K562 (cell line): ENCODE measurements at regions not wholly inside any gene's neighbourhood (a gene's known extent, or its start where the extent isn't known, plus 50 kb on each side); places are given as distances from the start of the nearest gene placed in this dataset.

Source experiments
- ATAC-seq: fragments of 200-7000 bp; cut with Tn5 transposase; 3 replicates; pipeline ENCODE4 v1.9.1; 2020; ENCODE audit warnings: moderate library complexity
- BruUV-seq: library from RNA; stranded (reverse); fragments of 400-500 nt; replicated peaks from 2 replicates; lab custom pipeline; 2021; lab: Mats Ljungman, UMichigan
- CTCF ChIA-PET: fragments of 300-600 bp; formaldehyde crosslinking; extraction: SDS; loops from one replicate; lab custom pipeline; 2021; ENCODE audit warnings: low intra/inter-chr PET ratio; lab: Yijun Ruan, JAX
- POLR2A ChIA-PET: fragments of 300-600, 350-650 bp; sonication (Branson Sonifier 250); formaldehyde crosslinking; extraction: SDS; loops from one replicate; lab custom pipeline; 2021; ENCODE audit warnings: antibody characterized with exemption, inconsistent platforms; lab: Yijun Ruan, JAX
- DNase-seq, 4 experiments: peaks; one replicate each; pipeline versions ENCODE4 v3.0.0 to v3.0.0-alpha.2; 2011 to 2018; ENCODE audit warnings: low spot score in 3 of 4, mixed read lengths in 3 of 4; ENCODE audit errors: extremely low read depth in 1 of 4
- FAIRE-seq: peaks from 2 replicates; lab custom pipeline; 2011; peaks lifted over from hg19 to GRCh38; lab: Jason Lieb, UNC
- H2AFZ ChIP-seq: 2 replicates; pipeline ENCODE4 v1.6.0; 2011; ENCODE audit warnings: low read depth, low read length, control low read depth, inconsistent platforms
- H3K27ac ChIP-seq: fragments of 200-600 bp; 3 replicates; pipeline ENCODE4 v1.8.0; 2011; ENCODE audit warnings: low read depth, mild to moderate bottlenecking, control low read depth, inconsistent platforms, low read length, moderate library complexity, mixed read lengths; ENCODE audit errors: extremely low read depth
- H3K27me3 ChIP-seq, 2 experiments: fragments of 300-600 bp in 1 of 2; 2 replicates in 1 of 2; 3 replicates in 1 of 2; pipeline versions ENCODE4 v1.6.0 to v1.8.0; 2011; ENCODE audit warnings: inconsistent platforms in 2 of 2, low read length in 2 of 2, mild to moderate bottlenecking in 1 of 2, mixed read lengths in 1 of 2, moderate library complexity in 1 of 2; ENCODE audit not compliant: control insufficient read depth in 2 of 2, insufficient read depth in 2 of 2
- H3K36me3 ChIP-seq: fragments of 300-600 bp; 3 replicates; pipeline ENCODE4 v1.8.0; 2011; ENCODE audit warnings: mild to moderate bottlenecking, low read length, inconsistent platforms; ENCODE audit not compliant: control insufficient read depth, insufficient read depth
- H3K4me1 ChIP-seq, 2 experiments: fragments of 200-600 bp in 1 of 2; replicated peaks in 1 of 2; 2 replicates in 1 of 2; 3 replicates in 1 of 2; pipeline versions ENCODE4 v1.5.1 to v1.8.0; 2011; ENCODE audit warnings: inconsistent platforms in 2 of 2, low read length in 2 of 2, mild to moderate bottlenecking in 1 of 2, mixed read lengths in 1 of 2, moderate library complexity in 1 of 2; ENCODE audit not compliant: control insufficient read depth in 2 of 2, insufficient read depth in 2 of 2
- H3K4me2 ChIP-seq: 2 replicates; pipeline ENCODE4 v1.6.1; 2011; ENCODE audit warnings: low read length, control low read depth, inconsistent platforms, mixed read lengths; ENCODE audit not compliant: insufficient read depth
- H3K4me3 ChIP-seq: fragments of 200-600 bp; sonication (generic), shearing (Covaris generic); 2 replicates; pipeline ENCODE4 v1.5.1; 2016; ENCODE audit warnings: control low read depth, inconsistent platforms
- H3K79me2 ChIP-seq: fragments of 200-600 bp; 3 replicates; pipeline ENCODE4 v1.8.0; 2011; ENCODE audit warnings: low read length, inconsistent platforms; ENCODE audit not compliant: control insufficient read depth, insufficient read depth
- H3K9ac ChIP-seq, 2 experiments: 2 replicates each; pipeline versions ENCODE4 v1.6.0 to v1.6.1; 2011; ENCODE audit warnings: low read depth in 2 of 2, low read length in 2 of 2, control low read depth in 1 of 2, inconsistent platforms in 1 of 2, mild to moderate bottlenecking in 1 of 2, mixed read lengths in 1 of 2; ENCODE audit not compliant: insufficient read depth in 1 of 2
- H3K9me1 ChIP-seq: one replicate; pipeline ENCODE4 v1.6.0; 2011; ENCODE audit warnings: inconsistent platforms, mild to moderate bottlenecking, low read length, moderate library complexity; ENCODE audit not compliant: control insufficient read depth, insufficient read depth
- H3K9me3 ChIP-seq: replicated peaks from 2 replicates; pipeline ENCODE4 v1.5.1; 2011; ENCODE audit warnings: low read depth, low read length, inconsistent platforms; ENCODE audit not compliant: control insufficient read depth, insufficient read depth
- H4K20me1 ChIP-seq: replicated peaks from 2 replicates; pipeline ENCODE4 v1.6.1; 2011; ENCODE audit warnings: low read length, inconsistent platforms, mixed read lengths; ENCODE audit not compliant: control insufficient read depth, insufficient read depth
- CBFA2T3 ChIP-seq: fragments of 450-650 bp; IDR thresholded peaks from 2 replicates; pipeline ENCODE4 v1.6.1; 2017
- CLOCK ChIP-seq: fragments of 250-450 bp; sonication (Bioruptor Pico); IDR thresholded peaks from 2 replicates; pipeline ENCODE4 v1.4.0; 2020; ENCODE audit warnings: mild to moderate bottlenecking, moderate library complexity, borderline replicate concordance
- ELF1 ChIP-seq: fragments of 200-800 bp; sonication (Bioruptor generic); IDR thresholded peaks from 2 replicates; pipeline ENCODE4 v1.6.1; 2016; ENCODE audit warnings: missing genetic modification characterization, missing compliant biosample characterization
- ELF4 ChIP-seq: fragments of 450-650 bp; formaldehyde crosslinking; IDR thresholded peaks from 2 replicates; pipeline ENCODE4 v1.4.0; 2022; ENCODE audit warnings: missing genetic modification characterization
- MYC ChIP-seq, 2 experiments: fragments of 250-450 bp in 1 of 2; sonication (Bioruptor Pico) in 1 of 2; IDR thresholded peaks; 2 replicates each; pipeline versions ENCODE4 v1.5.1 to v1.6.1; 2012 to 2021; ENCODE audit warnings: low read depth in 2 of 2, borderline replicate concordance in 1 of 2, improper control_type of control experiment in 1 of 2, low read length in 1 of 2, mild to moderate bottlenecking in 1 of 2, moderate library complexity in 1 of 2
- NR2C1 ChIP-seq, 2 experiments: fragments of 450-650 bp; IDR thresholded peaks; 2 replicates each; pipeline ENCODE4 v1.6.1; 2017; ENCODE audit warnings: mild to moderate bottlenecking in 2 of 2, antibody characterized with exemption in 1 of 2, inconsistent platforms in 1 of 2, missing compliant biosample characterization in 1 of 2, missing genetic modification characterization in 1 of 2
- PHB2 ChIP-seq: fragments of 450-650 bp; IDR thresholded peaks from 2 replicates; pipeline ENCODE4 v1.6.1; 2017; ENCODE audit warnings: low read depth
- PYGO2 ChIP-seq: fragments of 450-650 bp; IDR thresholded peaks from 2 replicates; pipeline ENCODE4 v1.6.1; 2016; ENCODE audit warnings: mild to moderate bottlenecking, missing genetic modification characterization, moderate library complexity, missing compliant biosample characterization
- SMC3 ChIP-seq: conservative IDR thresholded peaks from 2 replicates; pipeline ENCODE4 v1.6.1; 2011; ENCODE audit warnings: low read depth, low read length, improper control_type of control experiment; ENCODE audit not compliant: insufficient read depth
- ZFP36 ChIP-seq: fragments of 150-350 bp; IDR thresholded peaks from 2 replicates; pipeline ENCODE4 v1.6.1; 2018; ENCODE audit warnings: low read length, low read depth; ENCODE audit not compliant: partially characterized antibody
- ZKSCAN1 ChIP-seq: fragments of 150-350 bp; IDR thresholded peaks from 2 replicates; pipeline ENCODE4 v1.6.1; 2016; ENCODE audit warnings: low read depth, low read length
- ZNF324 ChIP-seq: fragments of 250-450 bp; sonication (Bioruptor Pico); IDR thresholded peaks from 2 replicates; pipeline ENCODE4 v1.4.0; 2020; ENCODE audit warnings: mild to moderate bottlenecking
- ZNF395 ChIP-seq: fragments of 200-800 bp; sonication (Bioruptor generic); IDR thresholded peaks from 2 replicates; pipeline ENCODE4 v1.6.1; 2017; ENCODE audit warnings: missing genetic modification characterization, missing compliant biosample characterization
- ZNF75A ChIP-seq: fragments of 450-650 bp; formaldehyde crosslinking; IDR thresholded peaks from 2 replicates; pipeline ENCODE4 v1.4.0; 2020; ENCODE audit warnings: mild to moderate bottlenecking
- WGBS: fragments of 100-300 bp; shearing (Covaris generic); methylation state at CpG from one replicate; pipeline ENCODE4 v1.1.6; 2016; ENCODE audit warnings: low coverage, mixed read lengths; ENCODE audit not compliant: insufficient coverage; ENCODE audit errors: missing lambda C conversion rate; 5-methylcytosine and 5-hydroxymethylcytosine counted together
- in situ Hi-C: fragments of 300-500 bp; cut with MboI; formaldehyde crosslinking; loops from 4 replicates; pipeline ENCODE4 v1.15.0; 2018; ENCODE audit warnings: inconsistent platforms, mixed read lengths
- intact Hi-C: fragments of 100-400 bp; cut with micrococcal nuclease; formaldehyde crosslinking; loops from 2 replicates; pipeline ENCODE4 v1.14.2; 2022
- TF ChIP-seq, protein P1 (sequence below): fragments of 450-650 bp; formaldehyde crosslinking; IDR thresholded peaks from 2 replicates; pipeline ENCODE4 v1.4.0; 2020; ENCODE audit warnings: mild to moderate bottlenecking

DNA sequence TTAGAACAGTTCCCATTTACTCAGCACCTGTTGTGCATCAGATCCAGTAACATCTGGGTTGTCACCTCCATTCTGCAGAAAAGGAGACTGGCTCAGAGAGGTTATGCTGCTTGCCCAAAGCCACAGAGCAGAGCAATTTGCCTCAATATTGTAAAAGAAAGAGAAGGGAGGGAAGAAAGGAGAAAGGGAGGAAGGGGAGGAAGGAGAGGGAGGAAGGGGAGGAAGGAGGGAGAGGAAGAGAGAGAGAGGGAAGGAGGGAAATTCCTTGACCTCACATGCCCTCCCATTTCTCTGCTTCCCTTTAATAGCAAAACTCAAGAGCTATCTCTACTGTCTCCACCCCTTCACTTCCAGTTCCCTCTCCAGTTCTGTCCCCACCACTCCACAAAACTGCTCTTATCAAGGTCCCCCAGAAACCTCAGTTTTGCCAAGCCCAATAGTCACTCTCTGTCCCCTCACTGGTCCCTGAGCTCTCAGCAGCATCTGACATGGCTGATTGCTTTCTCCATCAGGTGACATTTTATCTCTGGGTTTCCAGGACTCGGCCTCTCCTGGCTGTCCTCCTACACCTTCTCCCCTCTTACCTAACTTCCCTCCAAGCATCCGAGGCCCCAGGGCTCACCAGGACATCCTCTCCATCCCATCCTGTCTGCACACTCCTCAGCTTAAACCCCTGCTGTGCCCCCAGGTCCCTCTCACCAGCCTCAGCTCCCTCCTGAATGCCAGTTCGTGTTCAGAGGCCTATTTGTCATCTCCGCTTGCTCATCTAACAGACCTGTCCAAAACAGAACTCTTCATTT is 104.7 kb upstream of the LINGO1 start:
- Histone ChIP-seq H3K79me2 (no peaks in the 10 kb centered on the region), H3K27me3 (no peaks in the 10 kb centered on the region), H4K20me1 (no peaks in the 10 kb centered on the region), H2AFZ (peak overlapping the region; percentile 71; the same call in 1 of the 2 replicates), H3K4me2 (peak overlapping the region; percentile 66), H3K27ac (peak overlapping the region; percentile 7; the same call in 2 of the 3 replicates), H3K36me3 (no peaks in the 10 kb centered on the region), H3K9me1 (no peaks in the 10 kb centered on the region), H3K4me1 (peaks cover 50 to 90% of the 10 kb centered on the region in 2 experiments; a peak in 4 of 5 replicates), H3K9ac (peak overlapping the region; percentile 7 to 51; a peak in 2 of 4 replicates), H3K4me3 (no peak overlapping the region), H3K9me3 (no peaks in the 10 kb centered on the region)
- ChIA-PET POLR2A (interaction anchor here (0.5 to 1.1 kb wide), 4 partner anchors 12 to 71 kb away, joined by 3 to 6 read pairs (median 4); no protein-coding TSS in a partner anchor), CTCF (no interaction called here)
- ATAC-seq (peak; percentile 82), DNase-seq (peak; percentile 73 to 94 (median 80)), FAIRE-seq (peak; percentile 97)
- in situ Hi-C loops (no loop called here), intact Hi-C loops (no loop called here)
- 18% methylated on average over 4 of the region's 4 CpGs for WGBS
- BruUV-seq = no TSS peak
- 0 out of 2 replicates have a peak, but pooled peaks have one; percentile 42 for TF ChIP-seq ZKSCAN1
- peak; percentile 99 for TF ChIP-seq CBFA2T3
- TF ChIP-seq ZNF395 (CRISPR knock-in tag) = peak; percentile 71; the same call in 1 of the 2 replicates
- TF ChIP-seq ZNF75A (CRISPR knock-in tag) = no peak
- no peak for TF ChIP-seq PYGO2 (tag)
- peak; percentile 74; the same call in 1 of the 2 replicates for TF ChIP-seq ELF4 (CRISPR knock-in tag)
- TF ChIP-seq ZNF324 = no peak
- TF ChIP-seq MYC (IDR thresholded peaks at IDR 0.05; ENCODE audit: low read depth, low read length) = peak; percentile 27; the same call in 1 of the 2 replicates
- no peak for TF ChIP-seq MYC (CRISPR knock-in tag; IDR thresholded peaks at IDR 0.05; ENCODE audit: borderline replicate concordance, low read depth)
- TF ChIP-seq ELF1 (tag) = no peak
- TF ChIP-seq ZFP36 = peak; percentile 95
- no peak for TF ChIP-seq CLOCK (CRISPR knock-in tag)
- peak; percentile 55; the same call in 1 of the 2 replicates for TF ChIP-seq NR2C1 (IDR thresholded peaks at IDR 0.05)
- TF ChIP-seq NR2C1 (tag; IDR thresholded peaks at IDR 0.05) = peak; percentile 12; the same call in 1 of the 2 replicates
- TF ChIP-seq, protein P1, sequence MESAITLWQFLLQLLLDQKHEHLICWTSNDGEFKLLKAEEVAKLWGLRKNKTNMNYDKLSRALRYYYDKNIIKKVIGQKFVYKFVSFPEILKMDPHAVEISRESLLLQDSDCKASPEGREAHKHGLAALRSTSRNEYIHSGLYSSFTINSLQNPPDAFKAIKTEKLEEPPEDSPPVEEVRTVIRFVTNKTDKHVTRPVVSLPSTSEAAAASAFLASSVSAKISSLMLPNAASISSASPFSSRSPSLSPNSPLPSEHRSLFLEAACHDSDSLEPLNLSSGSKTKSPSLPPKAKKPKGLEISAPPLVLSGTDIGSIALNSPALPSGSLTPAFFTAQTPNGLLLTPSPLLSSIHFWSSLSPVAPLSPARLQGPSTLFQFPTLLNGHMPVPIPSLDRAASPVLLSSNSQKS (CRISPR knock-in tag) = no peak
- TF ChIP-seq SMC3 = no peak
- peak; percentile 88 for TF ChIP-seq PHB2
